Tibial artery (tissue), 4 donors: ENCODE measurements at regions not wholly inside any gene's neighbourhood (a gene's known extent, or its start where the extent isn't known, plus 50 kb on each side); places are given as distances from the start of the nearest gene placed in this dataset.

Experiments used
- DNase-seq, 2 donors: peaks; one replicate each; pipeline ENCODE4 v3.0.0-alpha.2; 2019
- H3K27ac ChIP-seq, 2 donors: fragments of 200-600 bp; sonication (generic) in 1 of 2; 1 replicate in 1 of 2; 2 replicates in 1 of 2; pipeline ENCODE4 v1.5.1; 2018 to 2019; ENCODE audit warnings: mild to moderate bottlenecking in 1 of 2
- H3K27me3 ChIP-seq, 2 donors: fragments of 200-600 bp; sonication (generic) in 1 of 2; one replicate each; pipeline versions ENCODE4 v1.5.1 to v1.6.0; 2016 to 2019
- H3K36me3 ChIP-seq, 3 donors: fragments of 200-600 bp; sonication (generic) in 2 of 3; one replicate each; pipeline ENCODE4 v1.5.1; 2016 to 2019; ENCODE audit warnings: mild to moderate bottlenecking in 2 of 3
- H3K4me1 ChIP-seq, 4 donors: fragments of 200-600 bp; sonication (generic) in 2 of 4; 1 replicate in 3 of 4; 2 replicates in 1 of 4; pipeline ENCODE4 v1.5.1; 2016 to 2019
- H3K4me3 ChIP-seq, 2 donors: fragments of 200-600 bp; sonication (generic) in 1 of 2; 1 replicate in 1 of 2; 2 replicates in 1 of 2; pipeline ENCODE4 v1.5.1; 2018 to 2019; ENCODE audit warnings: mild to moderate bottlenecking in 2 of 2
- H3K9me3 ChIP-seq, 3 donors: fragments of 200-600 bp; sonication (generic) in 1 of 3; one replicate each; pipeline ENCODE4 v1.5.1; 2016 to 2019
- CTCF ChIP-seq, 2 experiments: fragments of 200-600 bp in 1 of 2; fragments of 450-650 bp in 1 of 2; IDR thresholded peaks; one replicate each; pipeline ENCODE4 v1.5.1; 2017 to 2019; ENCODE audit warnings: antibody characterized with exemption in 2 of 2, mild to moderate bottlenecking in 1 of 2, moderate library complexity in 1 of 2
- intact Hi-C: fragments of 100-400 bp; cut with DNase I; formaldehyde crosslinking; loops from one replicate; pipeline ENCODE4 v1.15.0; 2023; ENCODE audit warnings: low total_unique reads

GRCh38 chr5:28737222-28737621, 1698.8 kb upstream of the CDH9 start:
- no peaks in the 10 kb centered on the region for H3K27me3 ChIP-seq
- H3K27ac ChIP-seq: no peak overlapping the region
- H3K36me3 ChIP-seq: no peaks in the 10 kb centered on the region
- no peak for TF ChIP-seq CTCF (IDR thresholded peaks at IDR 0.05)
- no peak for DNase-seq
- H3K9me3 ChIP-seq: no peaks in the 10 kb centered on the region
- H3K4me1 ChIP-seq: peaks cover 0 to 9% (median 2%) of the 10 kb centered on the region in 4 donors
- H3K4me3 ChIP-seq: no peak overlapping the region
- intact Hi-C loops: no loop called here

- Histone ChIP-seq H3K4me3 (no peak overlapping the region), H3K4me1 (peaks cover 0 to 9% (median 2%) of the 10 kb centered on the region in 4 donors), H3K27ac (no peak overlapping the region), H3K36me3 (no peaks in the 10 kb centered on the region), H3K27me3 (no peaks in the 10 kb centered on the region), H3K9me3 (no peaks in the 10 kb centered on the region)
- intact Hi-C loops: no loop called here
- no peak for TF ChIP-seq CTCF (IDR thresholded peaks at IDR 0.05)
- DNase-seq: no peak
Observed at GRCh38 chr5:28734396-28734795, 1696.0 kb upstream of the CDH9 start.

- Histone ChIP-seq H3K36me3 (no peaks in the 10 kb centered on the region), H3K4me1 (no peaks in the 10 kb centered on the region), H3K4me3 (no peak overlapping the region), H3K27ac (no peak overlapping the region), H3K9me3 (no peaks in the 10 kb centered on the region), H3K27me3 (no peaks in the 10 kb centered on the region)
- no peak for TF ChIP-seq CTCF (IDR thresholded peaks at IDR 0.05)
- no peak for DNase-seq
- intact Hi-C loops: no loop called here
Observed at GRCh38 chr5:28729067-28729466, 1690.7 kb upstream of the CDH9 start.

- Histone ChIP-seq H3K4me3 (no peak overlapping the region), H3K36me3 (no peaks in the 10 kb centered on the region), H3K9me3 (no peaks in the 10 kb centered on the region), H3K4me1 (no peaks in the 10 kb centered on the region), H3K27ac (no peak overlapping the region), H3K27me3 (no peaks in the 10 kb centered on the region)
- intact Hi-C loops: no loop called here
- DNase-seq: no peak
- TF ChIP-seq CTCF (IDR thresholded peaks at IDR 0.05): no peak
Observed at GRCh38 chr5:28726815-28727214, 1688.4 kb upstream of the CDH9 start.

GRCh38 chr5:28725001-28725400, 1686.6 kb upstream of the CDH9 start:
- Histone ChIP-seq H3K4me1 (no peaks in the 10 kb centered on the region), H3K27me3 (no peaks in the 10 kb centered on the region), H3K36me3 (no peaks in the 10 kb centered on the region), H3K4me3 (no peak overlapping the region), H3K27ac (no peak overlapping the region), H3K9me3 (no peaks in the 10 kb centered on the region)
- no peak for DNase-seq
- intact Hi-C loops: no loop called here
- TF ChIP-seq CTCF (IDR thresholded peaks at IDR 0.05): no peak
